ENCODE measurements at regions not wholly inside any gene's neighbourhood (a gene's known extent, or its start where the extent isn't known, plus 50 kb on each side); places are given as distances from the start of the nearest gene placed in this dataset.

- TF ChIP-seq ZFP36 (IDR thresholded peaks at IDR 0.05; ENCODE audit: borderline replicate concordance, partially characterized antibody) (no peak), MAX (IDR thresholded peaks at IDR 0.05) (no peak), HOXB13 (CRISPR knock-in tag; IDR thresholded peaks at IDR 0.05; ENCODE audit: low read depth) (no peak)
Measured at GRCh38 chr10:123942114-123942861, 50.7 kb upstream of the CPXM2 start (continued).
